Vagina (tissue), 2 donors: ENCODE measurements at regions not wholly inside any gene's neighbourhood (a gene's known extent, or its start where the extent isn't known, plus 50 kb on each side); places are given as distances from the start of the nearest gene placed in this dataset.

Experiments
- DNase-seq, 2 donors: peaks; one replicate each; pipeline ENCODE4 v3.0.0-alpha.2; 2017; ENCODE audit errors: extremely low spot score in 2 of 2
- H3K27ac ChIP-seq: fragments of 200-600 bp; sonication (generic); one replicate; pipeline ENCODE4 v1.5.1; 2019
- H3K27me3 ChIP-seq: fragments of 200-600 bp; sonication (generic); one replicate; pipeline ENCODE4 v1.5.1; 2019
- H3K36me3 ChIP-seq, 2 donors: fragments of 200-600 bp; sonication (generic); one replicate each; pipeline ENCODE4 v1.5.1; 2017 to 2019
- H3K4me1 ChIP-seq: fragments of 200-600 bp; sonication (generic); one replicate; pipeline ENCODE4 v1.5.1; 2019
- H3K4me3 ChIP-seq, 2 donors: fragments of 200-600 bp; sonication (generic); 1 replicate in 1 of 2; 2 replicates in 1 of 2; pipeline ENCODE4 v1.5.1; 2016 to 2019
- H3K9me3 ChIP-seq: fragments of 200-600 bp; sonication (generic); one replicate; pipeline ENCODE4 v1.5.1; 2019
- POLR2A ChIP-seq, 2 donors: fragments of 450-650 bp; IDR thresholded peaks; one replicate each; pipeline ENCODE4 v1.6.1; 2017; ENCODE audit warnings: antibody characterized with exemption in 2 of 2, mild to moderate bottlenecking in 2 of 2, moderate library complexity in 2 of 2
- POLR2AphosphoS5 ChIP-seq, 2 donors: sonication (generic); formaldehyde crosslinking; IDR thresholded peaks; one replicate each; pipeline ENCODE4 v1.9.0; 2017; ENCODE audit warnings: antibody characterized with exemption in 2 of 2, mild to moderate bottlenecking in 2 of 2, low read depth in 1 of 2; ENCODE audit not compliant: insufficient read depth in 1 of 2
- intact Hi-C: fragments of 100-400 bp; cut with DNase I; formaldehyde crosslinking; loops from one replicate; pipeline ENCODE4 v1.15.1; 2023
- TF ChIP-seq, protein P1 (sequence below), 3 experiments: fragments of 450-650 bp in 2 of 3; fragments of 200-600 bp in 1 of 3; sonication (generic) in 1 of 3; IDR thresholded peaks; one replicate each; pipeline ENCODE4 v1.5.1; 2017 to 2019; ENCODE audit warnings: antibody characterized with exemption in 3 of 3, mild to moderate bottlenecking in 2 of 3, moderate library complexity in 2 of 3

DNA sequence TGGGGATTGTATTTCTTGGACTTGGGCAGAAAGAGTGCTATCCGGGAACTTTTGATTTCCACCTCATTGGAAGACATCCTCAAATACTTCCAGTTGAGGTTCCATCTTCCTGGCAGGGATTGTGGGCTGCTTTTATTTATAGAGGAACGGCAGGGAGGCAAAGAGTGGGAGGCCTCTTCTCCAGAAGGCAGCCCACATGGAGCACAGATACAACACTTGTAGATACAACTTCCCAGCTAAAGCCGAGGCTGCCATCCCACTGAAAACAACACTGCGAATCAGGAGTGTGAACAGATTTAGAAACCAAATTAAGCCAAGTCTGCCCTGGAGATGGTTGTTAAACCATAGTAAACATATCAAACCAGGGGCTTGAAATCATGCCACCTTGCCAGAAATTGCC lies 212.8 kb upstream of the PPARGC1A start:
- intact Hi-C loops = no loop called here
- DNase-seq = no peak
- TF ChIP-seq POLR2AphosphoS5 (IDR thresholded peaks at IDR 0.05; ENCODE audit: insufficient read depth in 1 of 2, low read depth in 1 of 2) = no peak
- no peak for TF ChIP-seq POLR2A (IDR thresholded peaks at IDR 0.05)
- TF ChIP-seq, protein P1, sequence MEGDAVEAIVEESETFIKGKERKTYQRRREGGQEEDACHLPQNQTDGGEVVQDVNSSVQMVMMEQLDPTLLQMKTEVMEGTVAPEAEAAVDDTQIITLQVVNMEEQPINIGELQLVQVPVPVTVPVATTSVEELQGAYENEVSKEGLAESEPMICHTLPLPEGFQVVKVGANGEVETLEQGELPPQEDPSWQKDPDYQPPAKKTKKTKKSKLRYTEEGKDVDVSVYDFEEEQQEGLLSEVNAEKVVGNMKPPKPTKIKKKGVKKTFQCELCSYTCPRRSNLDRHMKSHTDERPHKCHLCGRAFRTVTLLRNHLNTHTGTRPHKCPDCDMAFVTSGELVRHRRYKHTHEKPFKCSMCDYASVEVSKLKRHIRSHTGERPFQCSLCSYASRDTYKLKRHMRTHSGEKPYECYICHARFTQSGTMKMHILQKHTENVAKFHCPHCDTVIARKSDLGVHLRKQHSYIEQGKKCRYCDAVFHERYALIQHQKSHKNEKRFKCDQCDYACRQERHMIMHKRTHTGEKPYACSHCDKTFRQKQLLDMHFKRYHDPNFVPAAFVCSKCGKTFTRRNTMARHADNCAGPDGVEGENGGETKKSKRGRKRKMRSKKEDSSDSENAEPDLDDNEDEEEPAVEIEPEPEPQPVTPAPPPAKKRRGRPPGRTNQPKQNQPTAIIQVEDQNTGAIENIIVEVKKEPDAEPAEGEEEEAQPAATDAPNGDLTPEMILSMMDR (IDR thresholded peaks at IDR 0.05) = no peak

DNA sequence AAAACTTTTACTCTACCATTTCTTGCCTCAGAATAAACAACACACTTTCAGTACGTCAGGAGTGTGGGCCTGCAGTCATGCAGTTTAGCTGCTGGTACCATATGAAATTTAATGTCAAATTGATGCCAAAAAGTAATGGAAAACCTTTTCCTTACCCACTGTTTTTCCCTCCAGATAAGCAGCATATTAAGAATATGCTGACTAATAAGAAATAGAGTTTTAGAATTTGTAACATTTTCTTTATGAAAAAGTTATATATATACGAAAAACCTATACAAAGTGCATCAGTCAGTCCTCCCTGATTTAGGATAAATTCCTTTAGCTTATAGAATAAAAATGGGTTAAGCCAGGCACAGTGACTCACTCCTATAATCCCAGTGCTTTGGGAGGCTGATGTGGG lies 206.8 kb upstream of the PPARGC1A start:
- Histone ChIP-seq H3K27me3 (no peaks in the 10 kb centered on the region), H3K4me1 (no peaks in the 10 kb centered on the region), H3K36me3 (no peaks in the 10 kb centered on the region), H3K27ac (no peak overlapping the region), H3K4me3 (no peak overlapping the region), H3K9me3 (no peaks in the 10 kb centered on the region)
- TF ChIP-seq, protein P1 (IDR thresholded peaks at IDR 0.05) = no peak
- TF ChIP-seq POLR2AphosphoS5 (IDR thresholded peaks at IDR 0.05; ENCODE audit: insufficient read depth in 1 of 2, low read depth in 1 of 2) = no peak
- TF ChIP-seq POLR2A (IDR thresholded peaks at IDR 0.05) = no peak
- DNase-seq = no peak
- intact Hi-C loops = no loop called here

More for the DNA sequence above, 212.8 kb upstream of the PPARGC1A start:
- Histone ChIP-seq H3K4me1 (peaks cover 4% of the 10 kb centered on the region), H3K9me3 (no peaks in the 10 kb centered on the region), H3K27ac (no peak overlapping the region), H3K4me3 (no peak overlapping the region), H3K27me3 (no peaks in the 10 kb centered on the region), H3K36me3 (no peaks in the 10 kb centered on the region)

DNA sequence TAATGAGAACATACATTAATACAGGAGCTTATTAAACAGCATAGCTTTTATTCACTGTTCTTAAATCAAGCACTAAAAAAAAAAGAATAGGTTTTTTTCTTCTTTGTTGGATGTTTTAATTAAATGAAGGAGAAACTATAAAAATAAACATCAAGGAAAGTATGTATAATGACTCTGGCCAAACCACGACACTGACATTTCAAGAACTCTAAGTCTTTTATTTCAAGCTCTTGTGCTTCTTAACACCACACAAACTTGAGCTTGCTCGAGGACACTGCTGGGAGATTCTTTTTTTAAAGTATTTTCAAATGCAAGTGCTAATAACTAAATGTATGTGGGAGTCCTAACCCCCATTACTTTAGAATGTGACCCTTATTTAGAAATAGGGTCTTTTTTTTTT lies 204.9 kb upstream of the PPARGC1A start:
- intact Hi-C loops = no loop called here
- no peak for DNase-seq
- Histone ChIP-seq H3K4me1 (no peaks in the 10 kb centered on the region), H3K4me3 (no peak overlapping the region), H3K27me3 (no peaks in the 10 kb centered on the region), H3K9me3 (no peaks in the 10 kb centered on the region), H3K27ac (no peak overlapping the region), H3K36me3 (no peaks in the 10 kb centered on the region)
- no peak for TF ChIP-seq POLR2A (IDR thresholded peaks at IDR 0.05)
- no peak for TF ChIP-seq POLR2AphosphoS5 (IDR thresholded peaks at IDR 0.05; ENCODE audit: insufficient read depth in 1 of 2, low read depth in 1 of 2)
- TF ChIP-seq, protein P1 (IDR thresholded peaks at IDR 0.05) = no peak

DNA sequence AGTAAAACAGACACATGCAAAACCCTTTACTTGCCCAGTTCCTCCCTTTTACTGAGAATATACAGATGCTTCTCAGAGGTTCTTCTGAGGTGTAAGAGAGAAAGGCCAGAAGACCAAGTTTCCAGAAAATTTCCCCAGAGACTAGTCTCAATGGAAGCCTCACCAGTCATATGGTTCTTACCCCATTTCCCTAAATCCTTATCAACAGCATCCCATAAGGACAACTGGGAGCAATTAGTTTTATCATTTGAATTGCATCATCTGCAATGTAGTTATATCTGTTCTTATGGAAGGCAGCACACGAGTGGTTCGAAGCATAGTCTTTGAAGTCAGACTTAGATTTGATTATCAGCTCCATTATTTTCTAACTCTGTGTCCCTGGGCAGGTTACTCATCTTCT lies 203.6 kb upstream of the PPARGC1A start:
- no peak overlapping the region for H3K4me3 ChIP-seq
- intact Hi-C loops = no loop called here
- no peaks in the 10 kb centered on the region for H3K27me3 ChIP-seq
- no peaks in the 10 kb centered on the region for H3K4me1 ChIP-seq
- TF ChIP-seq POLR2AphosphoS5 (IDR thresholded peaks at IDR 0.05; ENCODE audit: insufficient read depth in 1 of 2, low read depth in 1 of 2) (no peak), POLR2A (IDR thresholded peaks at IDR 0.05) (no peak)
- TF ChIP-seq, protein P1 (IDR thresholded peaks at IDR 0.05) = no peak
- no peaks in the 10 kb centered on the region for H3K36me3 ChIP-seq
- H3K9me3 ChIP-seq = no peaks in the 10 kb centered on the region
- DNase-seq = no peak
- no peak overlapping the region for H3K27ac ChIP-seq

DNA sequence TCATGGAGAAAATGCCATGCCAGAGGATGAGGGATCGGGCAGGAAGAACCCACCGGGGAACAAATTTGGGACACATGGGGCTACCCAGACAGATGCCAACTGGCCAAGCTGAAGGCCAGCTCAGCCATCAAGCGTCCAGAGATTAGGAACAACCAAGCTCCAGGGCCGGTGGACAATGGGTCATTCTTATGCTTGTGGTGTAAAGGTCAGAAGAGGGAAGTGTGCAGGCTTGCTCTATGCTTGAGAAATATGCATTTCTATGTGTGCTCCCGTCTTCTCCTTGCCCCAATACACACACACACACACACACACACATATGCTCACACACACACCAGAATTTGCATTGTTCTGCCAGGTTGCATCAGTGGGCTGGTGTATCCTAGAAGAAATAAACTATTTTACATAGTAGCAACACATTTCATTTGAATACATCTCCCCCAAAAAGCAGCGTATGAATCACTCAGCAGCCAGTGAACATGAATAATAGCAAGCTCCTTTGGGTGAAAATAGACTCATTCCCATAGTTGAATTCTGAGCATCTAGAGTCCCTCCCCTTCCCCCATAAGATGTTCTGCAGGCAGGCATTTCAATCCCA lies 201.9 kb upstream of the PPARGC1A start:
- no peak overlapping the region for H3K27ac ChIP-seq
- no peaks in the 10 kb centered on the region for H3K27me3 ChIP-seq
- no peaks in the 10 kb centered on the region for H3K36me3 ChIP-seq
- DNase-seq = no peak
- no peak overlapping the region for H3K4me3 ChIP-seq
- TF ChIP-seq POLR2A (IDR thresholded peaks at IDR 0.05) (no peak), POLR2AphosphoS5 (IDR thresholded peaks at IDR 0.05; ENCODE audit: insufficient read depth in 1 of 2, low read depth in 1 of 2) (no peak)
- TF ChIP-seq, protein P1 (IDR thresholded peaks at IDR 0.05) = no peak
- H3K4me1 ChIP-seq = no peaks in the 10 kb centered on the region
- no peaks in the 10 kb centered on the region for H3K9me3 ChIP-seq
- intact Hi-C loops = no loop called here
